Progenitor cell of endocrine pancreas (in vitro differentiated cells): ENCODE measurements at regions not wholly inside any gene's neighbourhood (a gene's known extent, or its start where the extent isn't known, plus 50 kb on each side); places are given as distances from the start of the nearest gene placed in this dataset.

Source experiments
- DNase-seq: peaks from one replicate; pipeline ENCODE4 v3.0.0; 2021; ENCODE audit warnings: low spot score; ENCODE audit not compliant: unreplicated experiment
- H3K27ac Mint-ChIP-seq: 2 replicates; pipeline ENCODE4 v1.8.0; 2021; ENCODE audit warnings: mild to moderate bottlenecking, moderate library complexity, mixed read lengths
- H3K27me3 Mint-ChIP-seq: 2 replicates; pipeline ENCODE4 v1.8.0; 2021; ENCODE audit warnings: mixed read lengths
- H3K36me3 Mint-ChIP-seq: 2 replicates; pipeline ENCODE4 v1.8.0; 2022; ENCODE audit warnings: mixed read lengths; ENCODE audit not compliant: insufficient read depth
- H3K4me1 Mint-ChIP-seq: 2 replicates; pipeline ENCODE4 v1.8.0; 2021; ENCODE audit warnings: low read depth, mixed read lengths
- H3K4me3 Mint-ChIP-seq: 2 replicates; pipeline ENCODE4 v1.8.0; 2021; ENCODE audit warnings: low read depth, mild to moderate bottlenecking, moderate library complexity, mixed read lengths
- H3K9me3 Mint-ChIP-seq: 2 replicates; pipeline ENCODE4 v1.8.0; 2021; ENCODE audit warnings: low read depth, mixed read lengths
- TF ChIP-seq, protein P1 (sequence below): fragments of 200-600 bp; sonication (generic); IDR thresholded peaks from one replicate; pipeline ENCODE4 v1.5.0; 2021; ENCODE audit warnings: antibody characterized with exemption, mild to moderate bottlenecking; ENCODE audit not compliant: unreplicated experiment

DNA sequence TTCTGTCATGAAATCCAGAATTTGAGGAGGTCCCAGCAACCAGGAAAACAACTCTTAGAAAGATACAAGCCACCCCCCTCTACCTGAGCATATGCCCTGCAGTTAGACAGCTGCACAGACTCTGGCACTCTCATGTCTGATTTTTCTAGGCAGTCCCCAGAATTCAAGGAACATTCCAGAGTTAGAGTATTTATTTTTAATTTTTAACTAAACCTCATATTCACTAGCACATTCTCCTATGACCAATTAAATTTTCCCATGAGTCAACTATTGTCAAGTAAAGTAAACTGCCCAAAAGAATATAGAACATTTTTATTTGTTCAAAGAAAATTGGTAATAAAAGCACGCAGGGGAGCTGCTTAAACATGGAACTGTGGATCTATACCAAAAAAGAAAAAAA, 490.5 kb upstream of the SEMA6A start:
- H3K4me3 Mint-ChIP-seq, result no peak overlapping the region
- no peaks in the 10 kb centered on the region for H3K9me3 Mint-ChIP-seq
- H3K27ac Mint-ChIP-seq, result no peak overlapping the region
- DNase-seq, result no peak
- TF ChIP-seq, protein P1, sequence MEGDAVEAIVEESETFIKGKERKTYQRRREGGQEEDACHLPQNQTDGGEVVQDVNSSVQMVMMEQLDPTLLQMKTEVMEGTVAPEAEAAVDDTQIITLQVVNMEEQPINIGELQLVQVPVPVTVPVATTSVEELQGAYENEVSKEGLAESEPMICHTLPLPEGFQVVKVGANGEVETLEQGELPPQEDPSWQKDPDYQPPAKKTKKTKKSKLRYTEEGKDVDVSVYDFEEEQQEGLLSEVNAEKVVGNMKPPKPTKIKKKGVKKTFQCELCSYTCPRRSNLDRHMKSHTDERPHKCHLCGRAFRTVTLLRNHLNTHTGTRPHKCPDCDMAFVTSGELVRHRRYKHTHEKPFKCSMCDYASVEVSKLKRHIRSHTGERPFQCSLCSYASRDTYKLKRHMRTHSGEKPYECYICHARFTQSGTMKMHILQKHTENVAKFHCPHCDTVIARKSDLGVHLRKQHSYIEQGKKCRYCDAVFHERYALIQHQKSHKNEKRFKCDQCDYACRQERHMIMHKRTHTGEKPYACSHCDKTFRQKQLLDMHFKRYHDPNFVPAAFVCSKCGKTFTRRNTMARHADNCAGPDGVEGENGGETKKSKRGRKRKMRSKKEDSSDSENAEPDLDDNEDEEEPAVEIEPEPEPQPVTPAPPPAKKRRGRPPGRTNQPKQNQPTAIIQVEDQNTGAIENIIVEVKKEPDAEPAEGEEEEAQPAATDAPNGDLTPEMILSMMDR, result no peak
- no peaks in the 10 kb centered on the region for H3K27me3 Mint-ChIP-seq
- no peaks in the 10 kb centered on the region for H3K4me1 Mint-ChIP-seq
- no peaks in the 10 kb centered on the region for H3K36me3 Mint-ChIP-seq

DNA sequence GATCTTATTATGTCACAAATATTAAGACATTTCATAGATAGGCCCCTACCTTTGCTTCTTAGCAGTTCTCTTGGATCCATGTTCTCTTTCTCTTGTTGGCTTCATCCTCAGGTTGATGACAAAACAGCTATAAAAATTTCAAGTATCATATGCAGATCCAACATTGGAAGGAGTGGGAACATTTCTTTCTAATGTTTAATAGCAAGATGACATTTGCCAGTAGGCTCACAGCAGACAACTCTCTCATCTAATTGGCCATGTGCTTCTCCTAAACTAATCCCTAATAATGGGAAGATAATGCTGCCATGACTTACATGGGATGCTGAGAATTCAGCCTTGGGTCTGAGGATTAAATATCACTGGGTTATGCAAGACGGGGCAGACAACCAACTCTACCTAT, 485.5 kb upstream of the SEMA6A start:
- Mint-ChIP-seq H3K9me3 (no peaks in the 10 kb centered on the region), H3K4me3 (no peak overlapping the region), H3K27ac (no peak overlapping the region), H3K36me3 (no peaks in the 10 kb centered on the region), H3K4me1 (no peaks in the 10 kb centered on the region), H3K27me3 (no peaks in the 10 kb centered on the region)
- TF ChIP-seq, protein P1, result no peak
- no peak for DNase-seq

DNA sequence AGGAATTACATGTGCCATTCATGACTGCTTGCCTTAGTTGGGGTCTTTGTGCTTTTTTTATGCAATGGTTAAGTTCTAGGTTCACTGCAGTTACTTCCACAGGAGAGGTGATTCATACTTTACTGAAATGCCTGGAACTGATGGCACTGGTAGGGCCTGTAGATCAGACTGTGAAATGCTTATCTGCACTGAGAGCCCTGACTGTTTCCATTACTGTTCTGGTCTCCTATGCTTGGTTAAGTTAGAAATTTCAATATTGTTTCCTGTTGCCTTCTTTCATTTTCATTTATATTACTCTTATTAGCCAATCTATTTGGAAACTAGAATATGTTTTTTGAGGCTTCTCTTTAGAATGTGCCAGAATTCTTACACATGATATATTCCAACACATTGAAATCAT, 484.1 kb upstream of the SEMA6A start:
- Mint-ChIP-seq H3K4me1 (no peaks in the 10 kb centered on the region), H3K4me3 (no peak overlapping the region), H3K36me3 (no peaks in the 10 kb centered on the region), H3K9me3 (no peaks in the 10 kb centered on the region), H3K27ac (no peak overlapping the region), H3K27me3 (no peaks in the 10 kb centered on the region)
- DNase-seq, result no peak
- TF ChIP-seq, protein P1, result no peak

DNA sequence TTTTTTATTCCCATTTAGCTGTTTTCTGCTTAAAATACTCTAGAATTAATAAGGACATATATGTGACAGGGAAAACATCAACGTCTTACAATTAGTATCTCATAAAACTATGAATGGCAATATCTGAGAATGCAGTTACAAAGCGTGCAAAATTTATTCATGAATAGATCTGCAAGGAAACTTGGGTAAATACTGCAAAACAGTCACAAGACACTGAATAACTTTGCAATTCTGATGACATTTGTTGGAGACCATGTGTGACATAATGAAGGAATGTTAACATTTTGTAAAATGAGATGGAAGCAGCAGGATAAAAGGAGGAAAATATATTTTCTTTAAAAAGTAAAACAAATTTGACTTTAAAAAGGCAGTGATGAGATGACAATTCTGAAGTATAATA, 480.9 kb upstream of the SEMA6A start:
- TF ChIP-seq, protein P1, result no peak
- Mint-ChIP-seq H3K27ac (no peak overlapping the region), H3K27me3 (peaks cover 2% of the 10 kb centered on the region), H3K4me3 (no peak overlapping the region), H3K36me3 (no peaks in the 10 kb centered on the region), H3K9me3 (peaks cover 2% of the 10 kb centered on the region), H3K4me1 (no peaks in the 10 kb centered on the region)
- no peak for DNase-seq

DNA sequence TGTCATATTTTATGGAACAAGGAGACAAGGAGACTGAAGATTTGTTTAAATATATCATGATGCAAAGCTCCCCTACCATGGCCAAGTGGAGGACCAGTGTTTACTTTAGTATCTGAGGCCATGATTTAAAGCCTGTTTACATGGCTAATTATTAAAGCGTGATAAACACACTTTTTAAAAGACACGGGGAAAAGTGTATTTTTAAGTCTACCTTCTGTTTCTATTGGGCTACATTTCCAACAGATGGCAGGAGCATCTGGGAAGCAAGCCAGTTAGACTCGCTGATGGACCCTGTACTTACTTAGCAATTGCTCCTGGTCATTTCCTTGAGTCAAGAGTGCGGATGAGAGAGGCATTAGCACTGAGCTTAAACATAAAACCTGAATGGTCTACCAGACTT, 480.3 kb upstream of the SEMA6A start:
- Mint-ChIP-seq H3K27me3 (peaks cover 3% of the 10 kb centered on the region), H3K9me3 (peaks cover 7% of the 10 kb centered on the region), H3K4me3 (no peak overlapping the region), H3K27ac (no peak overlapping the region), H3K36me3 (no peaks in the 10 kb centered on the region), H3K4me1 (no peaks in the 10 kb centered on the region)
- TF ChIP-seq, protein P1, result no peak
- no peak for DNase-seq
